Tibial artery (tissue), 4 donors: ENCODE measurements at regions not wholly inside any gene's neighbourhood (a gene's known extent, or its start where the extent isn't known, plus 50 kb on each side); places are given as distances from the start of the nearest gene placed in this dataset.

Source experiments
- DNase-seq, 2 donors: peaks; one replicate each; pipeline ENCODE4 v3.0.0-alpha.2; 2019
- H3K27ac ChIP-seq, 2 donors: fragments of 200-600 bp; sonication (generic) in 1 of 2; 1 replicate in 1 of 2; 2 replicates in 1 of 2; pipeline ENCODE4 v1.5.1; 2018 to 2019; ENCODE audit warnings: mild to moderate bottlenecking in 1 of 2
- H3K27me3 ChIP-seq, 2 donors: fragments of 200-600 bp; sonication (generic) in 1 of 2; one replicate each; pipeline versions ENCODE4 v1.5.1 to v1.6.0; 2016 to 2019
- H3K36me3 ChIP-seq, 3 donors: fragments of 200-600 bp; sonication (generic) in 2 of 3; one replicate each; pipeline ENCODE4 v1.5.1; 2016 to 2019; ENCODE audit warnings: mild to moderate bottlenecking in 2 of 3
- H3K4me1 ChIP-seq, 4 donors: fragments of 200-600 bp; sonication (generic) in 2 of 4; 1 replicate in 3 of 4; 2 replicates in 1 of 4; pipeline ENCODE4 v1.5.1; 2016 to 2019
- H3K4me3 ChIP-seq, 2 donors: fragments of 200-600 bp; sonication (generic) in 1 of 2; 1 replicate in 1 of 2; 2 replicates in 1 of 2; pipeline ENCODE4 v1.5.1; 2018 to 2019; ENCODE audit warnings: mild to moderate bottlenecking in 2 of 2
- H3K9me3 ChIP-seq, 3 donors: fragments of 200-600 bp; sonication (generic) in 1 of 3; one replicate each; pipeline ENCODE4 v1.5.1; 2016 to 2019
- intact Hi-C: fragments of 100-400 bp; cut with DNase I; formaldehyde crosslinking; loops from one replicate; pipeline ENCODE4 v1.15.0; 2023; ENCODE audit warnings: low total_unique reads
- TF ChIP-seq, protein P1 (sequence below), 2 experiments: fragments of 200-600 bp in 1 of 2; fragments of 450-650 bp in 1 of 2; IDR thresholded peaks; one replicate each; pipeline ENCODE4 v1.5.1; 2017 to 2019; ENCODE audit warnings: antibody characterized with exemption in 2 of 2, mild to moderate bottlenecking in 1 of 2, moderate library complexity in 1 of 2

DNA sequence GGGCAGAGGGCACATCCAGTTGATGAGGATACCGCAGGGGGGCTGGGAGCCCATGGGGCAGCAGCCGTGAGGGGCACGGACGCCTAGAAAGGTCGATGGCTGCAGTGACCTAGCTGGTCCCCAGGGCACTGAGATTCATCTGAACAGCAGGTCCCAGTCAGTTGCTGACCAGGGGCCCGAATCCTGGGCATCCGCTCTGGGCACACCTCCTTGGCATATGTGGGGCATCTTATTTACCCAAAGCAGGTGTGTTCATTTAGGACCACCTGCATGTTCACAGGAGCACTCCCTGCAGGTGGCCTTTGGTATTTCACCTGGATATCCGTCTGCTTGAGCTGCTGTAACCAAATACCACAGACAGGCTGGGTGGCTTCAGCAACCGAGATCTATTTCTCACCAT is 72.0 kb upstream of the ODC1 start:
- H3K36me3 ChIP-seq, result no peaks in the 10 kb centered on the region
- intact Hi-C loops, result no loop called here
- no peaks in the 10 kb centered on the region for H3K4me1 ChIP-seq
- H3K4me3 ChIP-seq, result no peak overlapping the region
- DNase-seq, result peak in 1 of 2 donors; percentile 34
- peaks cover 0 to 6% of the 10 kb centered on the region in 2 donors for H3K27me3 ChIP-seq
- peaks cover 0 to 18% (median 15%) of the 10 kb centered on the region in 3 donors for H3K9me3 ChIP-seq
- TF ChIP-seq, protein P1, sequence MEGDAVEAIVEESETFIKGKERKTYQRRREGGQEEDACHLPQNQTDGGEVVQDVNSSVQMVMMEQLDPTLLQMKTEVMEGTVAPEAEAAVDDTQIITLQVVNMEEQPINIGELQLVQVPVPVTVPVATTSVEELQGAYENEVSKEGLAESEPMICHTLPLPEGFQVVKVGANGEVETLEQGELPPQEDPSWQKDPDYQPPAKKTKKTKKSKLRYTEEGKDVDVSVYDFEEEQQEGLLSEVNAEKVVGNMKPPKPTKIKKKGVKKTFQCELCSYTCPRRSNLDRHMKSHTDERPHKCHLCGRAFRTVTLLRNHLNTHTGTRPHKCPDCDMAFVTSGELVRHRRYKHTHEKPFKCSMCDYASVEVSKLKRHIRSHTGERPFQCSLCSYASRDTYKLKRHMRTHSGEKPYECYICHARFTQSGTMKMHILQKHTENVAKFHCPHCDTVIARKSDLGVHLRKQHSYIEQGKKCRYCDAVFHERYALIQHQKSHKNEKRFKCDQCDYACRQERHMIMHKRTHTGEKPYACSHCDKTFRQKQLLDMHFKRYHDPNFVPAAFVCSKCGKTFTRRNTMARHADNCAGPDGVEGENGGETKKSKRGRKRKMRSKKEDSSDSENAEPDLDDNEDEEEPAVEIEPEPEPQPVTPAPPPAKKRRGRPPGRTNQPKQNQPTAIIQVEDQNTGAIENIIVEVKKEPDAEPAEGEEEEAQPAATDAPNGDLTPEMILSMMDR (IDR thresholded peaks at IDR 0.05), result no peak
- no peak overlapping the region for H3K27ac ChIP-seq

DNA sequence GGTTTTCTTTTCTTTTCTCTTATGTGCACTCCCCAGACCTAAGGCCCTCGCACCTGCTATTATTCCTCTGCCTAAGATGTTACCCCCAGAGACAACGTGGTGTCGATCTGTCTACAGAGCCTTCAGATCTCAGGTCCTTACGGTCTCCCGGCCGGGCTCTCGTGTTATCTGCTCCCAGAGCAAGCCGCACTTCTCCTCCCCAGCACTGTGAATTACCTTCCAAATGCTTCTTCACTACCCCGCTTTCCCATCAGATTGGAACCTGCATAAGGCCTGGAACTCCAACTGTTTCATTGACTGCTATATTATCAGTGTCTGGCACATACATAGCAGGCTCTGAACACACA is 71.2 kb upstream of the ODC1 start:
- H3K27me3 ChIP-seq, result peaks cover 0 to 6% of the 10 kb centered on the region in 2 donors
- H3K36me3 ChIP-seq, result no peaks in the 10 kb centered on the region
- H3K9me3 ChIP-seq, result peaks cover 0 to 25% (median 23%) of the 10 kb centered on the region in 3 donors
- no peak for DNase-seq
- intact Hi-C loops, result no loop called here
- TF ChIP-seq, protein P1 (IDR thresholded peaks at IDR 0.05), result no peak
- H3K27ac ChIP-seq, result no peak overlapping the region
- no peaks in the 10 kb centered on the region for H3K4me1 ChIP-seq
- H3K4me3 ChIP-seq, result no peak overlapping the region

DNA sequence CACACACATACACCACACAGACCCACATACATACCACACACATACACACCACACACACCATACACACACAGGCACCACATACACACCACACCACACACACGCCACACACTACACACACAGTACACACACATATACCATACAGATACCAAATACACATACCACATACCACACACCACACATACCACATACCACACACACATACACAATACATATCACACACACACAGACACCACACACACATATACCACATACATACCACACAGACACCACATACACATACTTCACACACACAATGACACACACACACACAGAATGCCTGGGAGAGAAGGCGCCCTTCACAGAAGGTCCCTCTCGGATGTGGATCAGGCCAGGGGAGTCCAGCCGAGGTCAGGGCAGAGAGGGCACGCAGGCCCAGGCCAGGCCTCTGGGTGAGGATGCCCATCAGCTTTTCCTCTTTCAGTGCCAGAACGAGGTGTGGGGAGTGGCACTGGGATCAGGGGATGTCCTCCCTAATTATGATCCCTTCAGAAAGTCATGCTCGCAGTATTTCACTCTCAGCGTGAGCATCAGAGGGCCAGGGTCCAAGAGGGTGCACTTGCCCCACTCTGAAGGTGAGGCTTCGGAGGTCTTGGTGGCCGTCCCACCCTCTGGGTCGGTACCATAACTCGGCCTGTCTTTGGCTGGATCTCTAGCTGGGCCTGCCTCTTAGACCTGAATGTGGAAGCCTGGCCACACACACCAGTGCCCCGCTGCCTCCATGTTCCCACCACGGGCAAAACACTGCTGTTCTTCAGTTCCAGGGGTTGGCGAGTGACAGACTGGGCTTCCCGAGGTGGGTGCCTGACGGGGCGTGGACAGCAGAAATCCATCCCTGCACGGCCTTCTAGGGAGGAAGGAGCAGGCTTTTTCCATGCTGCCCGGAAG is 70.6 kb upstream of the ODC1 start:
- Histone ChIP-seq H3K27me3 (peaks cover 0 to 6% of the 10 kb centered on the region in 2 donors), H3K27ac (no peak overlapping the region), H3K4me3 (no peak overlapping the region), H3K4me1 (no peaks in the 10 kb centered on the region), H3K36me3 (no peaks in the 10 kb centered on the region), H3K9me3 (peaks cover 0 to 25% (median 23%) of the 10 kb centered on the region in 3 donors)
- intact Hi-C loops, result no loop called here
- DNase-seq, result no peak
- TF ChIP-seq, protein P1 (IDR thresholded peaks at IDR 0.05), result no peak

DNA sequence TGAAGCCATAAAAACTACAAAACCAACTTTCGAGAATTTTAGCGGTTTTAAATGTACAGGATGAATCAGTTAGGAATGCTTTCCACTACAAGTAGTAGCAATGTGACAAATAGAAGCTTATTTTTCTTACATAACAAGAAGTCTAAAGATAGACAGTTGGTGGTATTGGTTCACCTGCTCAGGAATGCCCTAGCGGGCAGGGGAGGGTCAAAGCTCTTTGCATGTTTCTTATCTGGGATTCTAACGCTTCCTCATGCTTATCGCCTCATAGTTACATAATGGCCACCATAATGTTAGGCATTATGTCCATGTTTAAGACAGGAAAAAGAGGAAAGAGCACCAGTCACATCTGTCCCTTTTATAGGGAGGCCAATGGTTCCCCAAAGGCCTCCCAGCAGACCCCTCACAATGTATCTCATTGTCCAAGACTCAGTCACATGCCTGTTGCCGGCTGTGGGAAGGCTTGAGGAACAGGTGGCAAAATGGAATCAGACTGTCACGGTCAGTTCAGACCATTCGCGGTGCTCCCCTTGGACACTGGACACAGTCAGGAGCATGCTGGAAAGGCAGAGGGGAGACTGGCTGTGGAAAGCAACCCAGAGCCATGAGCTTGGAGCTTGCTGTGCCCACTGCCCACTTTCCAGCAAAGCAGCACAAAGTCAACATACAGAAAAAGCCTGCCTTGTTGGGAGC is 69.4 kb upstream of the ODC1 start:
- no peaks in the 10 kb centered on the region for H3K4me1 ChIP-seq
- DNase-seq, result peak in 1 of 2 donors; percentile 11
- TF ChIP-seq, protein P1 (IDR thresholded peaks at IDR 0.05), result no peak
- H3K27ac ChIP-seq, result no peak overlapping the region
- no peak overlapping the region for H3K4me3 ChIP-seq
- H3K36me3 ChIP-seq, result no peaks in the 10 kb centered on the region
- peaks cover 0 to 25% (median 23%) of the 10 kb centered on the region in 3 donors for H3K9me3 ChIP-seq
- H3K27me3 ChIP-seq, result no peaks in the 10 kb centered on the region
- intact Hi-C loops, result no loop called here

DNA sequence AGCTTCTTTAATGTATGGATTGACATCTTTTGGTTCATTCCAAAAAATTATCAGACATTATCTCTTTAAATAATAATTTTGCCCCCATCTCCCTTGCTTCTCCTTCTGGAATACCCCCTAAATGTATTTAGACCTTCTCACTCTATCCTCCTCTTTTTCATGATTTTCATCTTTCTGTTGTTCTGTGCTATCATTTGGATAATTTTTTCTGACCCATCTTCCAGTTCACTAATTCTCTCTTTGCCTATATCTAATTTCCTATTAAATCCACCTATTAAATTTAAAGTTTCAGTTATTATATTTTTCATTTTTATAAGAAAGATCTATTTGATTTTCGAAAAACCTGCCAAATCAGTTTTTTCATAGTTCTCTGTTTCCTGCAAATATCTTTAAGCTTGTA is 67.8 kb upstream of the ODC1 start:
- Histone ChIP-seq H3K36me3 (no peaks in the 10 kb centered on the region), H3K9me3 (peaks cover 0 to 25% (median 23%) of the 10 kb centered on the region in 3 donors), H3K4me3 (no peak overlapping the region), H3K27me3 (no peaks in the 10 kb centered on the region), H3K4me1 (no peaks in the 10 kb centered on the region), H3K27ac (no peak overlapping the region)
- TF ChIP-seq, protein P1 (IDR thresholded peaks at IDR 0.05), result no peak
- DNase-seq, result no peak
- intact Hi-C loops, result no loop called here
